22Rv1 (cell line): ENCODE measurements at regions not wholly inside any gene's neighbourhood (a gene's known extent, or its start where the extent isn't known, plus 50 kb on each side); places are given as distances from the start of the nearest gene placed in this dataset.

Experiments used
- H3K27ac ChIP-seq: fragments of 450-650 bp; 2 replicates; pipeline ENCODE4 v1.5.1; 2017
- CTCF ChIP-seq: fragments of 450-650 bp; IDR thresholded peaks from 2 replicates; pipeline ENCODE4 v1.5.1; 2017; ENCODE audit warnings: mild to moderate bottlenecking
- ZFX ChIP-seq: fragments of 450-650 bp; IDR thresholded peaks from 2 replicates; pipeline ENCODE4 v1.6.1; 2017; ENCODE audit warnings: antibody characterized with exemption, borderline replicate concordance

- TF ChIP-seq CTCF = no peak
- no peak for TF ChIP-seq ZFX
- H3K27ac ChIP-seq = no peak overlapping the region
Measured at GRCh38 chr2:120596191-120596811, 139.4 kb upstream of the GLI2 start.

GRCh38 chr2:120596990-120597594 is 138.6 kb upstream of the GLI2 start:
- no peak for TF ChIP-seq CTCF
- no peak for TF ChIP-seq ZFX
- no peak overlapping the region for H3K27ac ChIP-seq

- no peak overlapping the region for H3K27ac ChIP-seq
- TF ChIP-seq ZFX = no peak
- no peak for TF ChIP-seq CTCF
Measured at GRCh38 chr2:120597595-120598193, 138.0 kb upstream of the GLI2 start.

DNA sequence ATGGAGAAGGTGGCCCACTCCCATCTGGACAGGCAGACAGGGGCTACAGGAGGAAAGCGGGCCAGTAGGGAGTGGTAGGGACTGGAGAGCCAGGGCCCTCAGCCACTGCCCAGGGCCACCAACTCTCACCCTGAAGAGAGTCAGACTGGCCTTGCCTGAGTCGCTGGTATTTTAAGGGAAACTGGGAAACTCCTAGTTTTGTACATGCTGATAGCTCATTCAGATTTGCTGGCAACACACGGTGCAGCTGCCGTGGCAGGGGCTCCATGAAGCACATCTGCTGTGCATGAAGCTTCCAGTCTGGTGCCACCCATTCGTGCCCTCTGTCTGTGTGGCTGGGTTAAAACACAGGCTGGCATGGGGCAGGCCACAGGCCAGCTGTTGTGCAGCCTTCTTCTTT is 137.3 kb upstream of the GLI2 start:
- no peak overlapping the region for H3K27ac ChIP-seq
- TF ChIP-seq ZFX = no peak
- TF ChIP-seq CTCF = no peak

DNA sequence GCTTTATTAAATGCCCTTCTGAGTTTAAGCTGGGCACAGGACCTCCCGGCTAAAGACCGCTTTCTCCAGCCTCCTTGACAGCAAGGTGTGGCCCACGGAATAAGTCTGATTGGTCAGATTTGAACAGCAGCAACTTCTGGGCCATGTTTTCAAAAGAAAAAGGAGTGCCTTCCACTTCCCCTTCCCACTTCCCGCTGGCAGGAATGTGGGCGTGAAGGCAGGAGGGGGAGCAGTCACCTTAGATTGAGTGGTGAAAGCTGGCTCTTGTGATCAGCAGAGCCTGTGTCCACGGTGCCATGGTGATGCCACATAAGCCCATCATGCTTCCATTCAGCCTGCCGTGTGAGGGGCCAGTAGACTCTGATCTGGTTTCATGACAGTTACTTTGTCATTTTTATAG is 136.6 kb upstream of the GLI2 start:
- TF ChIP-seq ZFX (no peak), CTCF (no peak)

DNA sequence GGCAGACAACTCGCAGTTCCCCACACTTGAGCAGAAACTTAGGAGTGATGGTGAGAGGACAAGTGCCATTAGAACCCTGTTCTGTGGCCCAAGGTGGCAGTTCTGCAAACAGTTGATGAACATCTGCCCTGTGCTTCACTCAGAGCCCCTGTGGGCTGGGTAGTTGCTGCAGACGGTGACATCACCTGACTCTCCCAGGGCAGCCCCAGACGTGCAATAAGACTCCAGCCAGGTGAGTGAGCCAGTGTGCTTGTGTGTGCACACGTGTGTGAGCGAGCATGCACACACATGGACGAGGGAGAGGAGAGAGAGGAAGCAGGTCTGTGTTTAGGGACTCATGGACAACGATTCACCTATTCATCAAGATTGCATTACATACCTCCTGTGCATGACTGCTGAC is 136.0 kb upstream of the GLI2 start:
- TF ChIP-seq ZFX = no peak
- no peak for TF ChIP-seq CTCF
- H3K27ac ChIP-seq = no peak overlapping the region

More for the DNA sequence above, 136.6 kb upstream of the GLI2 start:
- no peak overlapping the region for H3K27ac ChIP-seq

DNA sequence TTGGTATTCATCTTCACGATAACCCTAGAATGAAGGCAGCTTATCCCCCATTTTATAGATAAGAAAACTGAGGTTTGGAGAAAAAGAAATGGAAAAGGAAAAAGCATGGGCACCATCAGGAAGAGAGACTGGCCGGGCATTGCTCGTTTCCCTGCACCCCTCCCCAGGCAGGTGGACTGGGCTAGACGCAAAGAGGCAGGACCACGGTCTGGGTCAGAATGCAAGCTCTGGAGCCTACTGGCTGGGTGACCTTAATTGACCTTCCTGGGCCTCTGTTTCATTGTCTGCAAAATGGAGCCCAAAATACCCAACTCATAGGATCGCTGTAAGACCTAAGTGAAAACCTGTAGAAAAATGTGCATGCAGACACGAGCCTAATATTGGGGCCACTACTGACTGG is 135.3 kb upstream of the GLI2 start:
- TF ChIP-seq ZFX (no peak), CTCF (no peak)
- no peak overlapping the region for H3K27ac ChIP-seq
